AG04450 (cell line): ENCODE measurements at regions not wholly inside any gene's neighbourhood (a gene's known extent, or its start where the extent isn't known, plus 50 kb on each side); places are given as distances from the start of the nearest gene placed in this dataset.
A peak's percentile ranks its signal among the peaks of the same experiment; 100 is the strongest.

ENCODE experiments used
- CTCF ChIA-PET: fragments of 300-600, 350-600 bp; formaldehyde crosslinking; extraction: SDS; loops from one replicate; lab custom pipeline; 2022; ENCODE audit warnings: antibody characterized with exemption, inconsistent platforms; lab: Charles Lee
- POLR2A ChIA-PET: fragments of 350-600 bp; formaldehyde crosslinking; extraction: SDS; loops from one replicate; lab custom pipeline; 2021; ENCODE audit warnings: antibody characterized with exemption, inconsistent platforms; lab: Yijun Ruan, JAX
- DNase-seq: peaks from one replicate; pipeline ENCODE4 v3.0.0-alpha.2; 2011; ENCODE audit warnings: low read depth, low spot score
- H3K27ac ChIP-seq: one replicate; pipeline ENCODE4 v1.5.1; 2012; ENCODE audit warnings: low read depth, low read length, control low read depth
- H3K27me3 ChIP-seq: one replicate; pipeline ENCODE4 v1.6.0; 2012; ENCODE audit warnings: low read length; ENCODE audit not compliant: control insufficient read depth, insufficient read depth
- H3K4me3 ChIP-seq: 2 replicates; pipeline ENCODE4 v1.5.1; 2011; ENCODE audit warnings: mild to moderate bottlenecking, low read depth, low read length, control low read depth
- H3K9me3 ChIP-seq: 2 replicates; pipeline ENCODE4 v1.5.1; 2012; ENCODE audit warnings: low read length; ENCODE audit not compliant: control insufficient read depth, insufficient read depth
- CTCF ChIP-seq: IDR thresholded peaks from 2 replicates; pipeline ENCODE4 v1.5.1; 2011; ENCODE audit warnings: low read depth, low read length, control low read depth, inconsistent platforms

GRCh38 chr12:92571844-92572543, 130.8 kb upstream of the PLEKHG7 start:
- no peak for TF ChIP-seq CTCF
- H3K27me3 ChIP-seq, result no peaks in the 10 kb centered on the region
- no peak for DNase-seq
- POLR2A ChIA-PET, result no interaction called here
- no peak overlapping the region for H3K27ac ChIP-seq
- H3K9me3 ChIP-seq, result no peaks in the 10 kb centered on the region
- H3K4me3 ChIP-seq, result no peak overlapping the region
- CTCF ChIA-PET, result interaction anchor here (1.4 to 2.4 kb wide), 4 partner anchors 36 to 1190 kb away, joined by 3 to 18 read pairs (median 10); partner anchors contain the start of gene BTG1

- no peak overlapping the region for H3K27ac ChIP-seq
- no peak for TF ChIP-seq CTCF
Observed at GRCh38 chr12:92571169-92571568, 131.6 kb upstream of the PLEKHG7 start.

GRCh38 chr12:92570056-92570753, 132.6 kb upstream of the PLEKHG7 start:
- CTCF ChIA-PET, result interaction anchor here (0.6 to 2.4 kb wide), 10 partner anchors 9 to 1189 kb away, joined by 3 to 15 read pairs (median 3); partner anchors contain the start of gene BTG1

More at GRCh38 chr12:92571169-92571568, 131.6 kb upstream of the PLEKHG7 start:
- no peak for DNase-seq
- POLR2A ChIA-PET, result interaction anchor here (1.6 kb wide), 1 partner anchor 425 kb away, joined by 11 read pairs; the partner anchor contains the start of gene BTG1
- Histone ChIP-seq H3K9me3 (no peaks in the 10 kb centered on the region), H3K4me3 (no peak overlapping the region), H3K27me3 (no peaks in the 10 kb centered on the region)
- CTCF ChIA-PET, result interaction anchor here (0.7 to 2.4 kb wide), 6 partner anchors 12 to 1189 kb away, joined by 3 to 18 read pairs (median 3); partner anchors contain the start of gene BTG1

GRCh38 chr12:92568691-92569090, 134.1 kb upstream of the PLEKHG7 start:
- no peak for DNase-seq
- Histone ChIP-seq H3K4me3 (no peak overlapping the region), H3K27me3 (no peaks in the 10 kb centered on the region), H3K27ac (no peak overlapping the region), H3K9me3 (no peaks in the 10 kb centered on the region)
- ChIA-PET CTCF (interaction anchor here (1.0 to 1.5 kb wide), 3 partner anchors 39 to 1187 kb away, joined by 3 to 9 read pairs (median 5); no protein-coding TSS in a partner anchor), POLR2A (interaction anchor here (0.7 kb wide), 1 partner anchor 423 kb away, joined by 3 read pairs; the partner anchor contains the start of gene BTG1)
- no peak for TF ChIP-seq CTCF

More at GRCh38 chr12:92570056-92570753, 132.6 kb upstream of the PLEKHG7 start:
- TF ChIP-seq CTCF, result peak; percentile 79
- DNase-seq, result peak; percentile 77
- Histone ChIP-seq H3K4me3 (no peak overlapping the region), H3K27ac (no peak overlapping the region), H3K27me3 (no peaks in the 10 kb centered on the region), H3K9me3 (no peaks in the 10 kb centered on the region)
- POLR2A ChIA-PET, result interaction anchor here (0.5 to 1.6 kb wide), 2 partner anchors 59 to 424 kb away, joined by 3 to 11 read pairs; partner anchors contain the start of gene BTG1
